Neural cell (in vitro differentiated cells): ENCODE measurements at regions not wholly inside any gene's neighbourhood (a gene's known extent, or its start where the extent isn't known, plus 50 kb on each side); places are given as distances from the start of the nearest gene placed in this dataset.

ENCODE experiments used
- H2AFZ ChIP-seq: fragments of 200-600, 300-800 bp; sonication (generic), shearing (Covaris generic); 2 replicates; pipeline ENCODE4 v1.6.0; 2014; ENCODE audit warnings: low read depth, mild to moderate bottlenecking, antibody characterized with exemption, low read length, moderate library complexity
- H3F3A ChIP-seq: fragments of 200-600 bp; shearing (Covaris generic); 2 replicates; pipeline ENCODE4 v1.6.1; 2016; ENCODE audit warnings: mild to moderate bottlenecking, moderate library complexity, mixed read lengths, antibody characterized with exemption, low read length; ENCODE audit not compliant: insufficient read depth, poor library complexity, severe bottlenecking
- H3K27ac ChIP-seq: fragments of 200-600, 300-800 bp; sonication (generic), shearing (Covaris generic); 2 replicates; pipeline ENCODE4 v1.5.1; 2014; ENCODE audit warnings: mild to moderate bottlenecking, low read length, moderate library complexity
- H3K27me3 ChIP-seq: fragments of 300-800, 200-600 bp; sonication (generic), shearing (Covaris generic); 2 replicates; pipeline ENCODE4 v1.6.0; 2014; ENCODE audit warnings: mild to moderate bottlenecking, low read depth, low read length, moderate library complexity; ENCODE audit not compliant: insufficient read depth
- H3K36me3 ChIP-seq: fragments of 300-800, 200-600 bp; sonication (generic), shearing (Covaris generic); 2 replicates; pipeline ENCODE4 v1.5.1; 2014; ENCODE audit warnings: mild to moderate bottlenecking, antibody characterized with exemption, low read length, moderate library complexity; ENCODE audit not compliant: insufficient read depth
- H3K4me2 ChIP-seq: fragments of 300-800, 200-600 bp; sonication (generic), shearing (Covaris generic); 2 replicates; pipeline ENCODE4 v1.6.0; 2014; ENCODE audit warnings: mild to moderate bottlenecking, low read length
- H3K4me3 ChIP-seq: fragments of 300-800, 200-600 bp; sonication (generic), shearing (Covaris generic); 2 replicates; pipeline ENCODE4 v1.5.1; 2014; ENCODE audit warnings: mild to moderate bottlenecking, low read length, moderate library complexity
- H3K79me2 ChIP-seq: fragments of 200-600 bp; shearing (Covaris generic); replicated peaks from 2 replicates; pipeline ENCODE4 v1.6.0; 2014; ENCODE audit warnings: mild to moderate bottlenecking, low read length, moderate library complexity; ENCODE audit not compliant: insufficient read depth
- H3K9ac ChIP-seq: fragments of 300-800, 200-600 bp; sonication (generic), shearing (Covaris generic); 2 replicates; pipeline ENCODE4 v1.6.1; 2016; ENCODE audit warnings: mild to moderate bottlenecking, low read length, mixed read lengths
- H3K9me2 ChIP-seq: fragments of 200-600 bp; shearing (Covaris generic); 2 replicates; pipeline ENCODE4 v1.6.1; 2016; ENCODE audit warnings: mild to moderate bottlenecking, low read length, mixed read lengths; ENCODE audit not compliant: insufficient read depth
- H3K9me3 ChIP-seq: fragments of 200-600, 300-800 bp; sonication (generic), shearing (Covaris generic); 2 replicates; pipeline ENCODE4 v1.6.1; 2016; ENCODE audit warnings: mild to moderate bottlenecking, mixed run types, low read length, moderate library complexity, mixed read lengths
- H4K20me1 ChIP-seq: fragments of 200-600 bp; shearing (Covaris generic); 2 replicates; pipeline ENCODE4 v1.6.1; 2016; ENCODE audit warnings: mild to moderate bottlenecking, mixed run types; ENCODE audit not compliant: insufficient read depth
- CTCF ChIP-seq: fragments of 450-650 bp; IDR thresholded peaks from 2 replicates; pipeline ENCODE4 v1.5.1; 2014; ENCODE audit warnings: antibody characterized with exemption, mild to moderate bottlenecking, moderate library complexity; ENCODE audit not compliant: poor library complexity, severe bottlenecking
- EP300 ChIP-seq: fragments of 450-650 bp; conservative IDR thresholded peaks from 2 replicates; pipeline ENCODE4 v1.6.1; 2014; ENCODE audit warnings: antibody characterized with exemption, mild to moderate bottlenecking, moderate library complexity; ENCODE audit not compliant: poor library complexity, severe bottlenecking
- EZH2 ChIP-seq: fragments of 200-600, 300-800 bp; shearing (Covaris generic), sonication (generic); IDR thresholded peaks from 2 replicates; pipeline ENCODE4 v1.6.1; 2014; ENCODE audit warnings: antibody characterized with exemption, low read length, borderline replicate concordance, mild to moderate bottlenecking; ENCODE audit not compliant: insufficient read depth, poor library complexity, severe bottlenecking
- MXI1 ChIP-seq: fragments of 450-650 bp; conservative IDR thresholded peaks from 2 replicates; pipeline ENCODE4 v1.6.1; 2014; ENCODE audit warnings: antibody characterized with exemption, mild to moderate bottlenecking; ENCODE audit not compliant: poor library complexity, severe bottlenecking
- POLR2AphosphoS5 ChIP-seq: IDR thresholded peaks from 2 replicates; pipeline ENCODE4 v1.6.1; 2012
- RAD21 ChIP-seq: fragments of 450-650 bp; conservative IDR thresholded peaks from 2 replicates; pipeline ENCODE4 v1.6.1; 2014; ENCODE audit warnings: antibody characterized with exemption, mild to moderate bottlenecking, moderate library complexity
- REST ChIP-seq: IDR thresholded peaks from 2 replicates; pipeline ENCODE4 v1.6.1; 2012; ENCODE audit warnings: borderline replicate concordance
- SMC3 ChIP-seq: fragments of 450-650 bp; conservative IDR thresholded peaks from 2 replicates; pipeline ENCODE4 v1.6.1; 2014; ENCODE audit warnings: antibody characterized with exemption, mild to moderate bottlenecking, moderate library complexity; ENCODE audit not compliant: poor library complexity
- TAF1 ChIP-seq: IDR thresholded peaks from 2 replicates; pipeline ENCODE4 v1.6.1; 2012; ENCODE audit warnings: low read depth

GRCh38 chr7:50153148-50153547, 60.1 kb upstream of the ZPBP start:
- no peak overlapping the region for H3K4me3 ChIP-seq

GRCh38 chr7:50152486-50152885, 59.4 kb upstream of the ZPBP start:
- no peak overlapping the region for H3K4me3 ChIP-seq
- H3K4me2 ChIP-seq: no peak overlapping the region
- H3K9me2 ChIP-seq: no peaks in the 10 kb centered on the region
- no peaks in the 10 kb centered on the region for H3K9me3 ChIP-seq
- H4K20me1 ChIP-seq: no peaks in the 10 kb centered on the region
- no peaks in the 10 kb centered on the region for H3K27me3 ChIP-seq
- no peaks in the 10 kb centered on the region for H3K79me2 ChIP-seq
- no peak overlapping the region for H3K9ac ChIP-seq
- no peak overlapping the region for H3K27ac ChIP-seq
- H2AFZ ChIP-seq: no peak overlapping the region
- no peaks in the 10 kb centered on the region for H3F3A ChIP-seq
- no peaks in the 10 kb centered on the region for H3K36me3 ChIP-seq
- TF ChIP-seq POLR2AphosphoS5: no peak
- no peak for TF ChIP-seq SMC3
- TF ChIP-seq TAF1: no peak
- TF ChIP-seq MXI1: no peak
- no peak for TF ChIP-seq CTCF
- TF ChIP-seq RAD21: no peak
- no peak for TF ChIP-seq EP300

More at GRCh38 chr7:50153148-50153547, 60.1 kb upstream of the ZPBP start:
- no peaks in the 10 kb centered on the region for H3K36me3 ChIP-seq
- no peak overlapping the region for H3K4me2 ChIP-seq
- TF ChIP-seq POLR2AphosphoS5 (no peak), EP300 (no peak), EZH2 (no peak), TAF1 (no peak), SMC3 (no peak), REST (no peak), MXI1 (no peak), CTCF (no peak), RAD21 (no peak)
- no peaks in the 10 kb centered on the region for H3F3A ChIP-seq
- no peak overlapping the region for H3K9ac ChIP-seq
- no peak overlapping the region for H2AFZ ChIP-seq
- no peak overlapping the region for H3K27ac ChIP-seq
- H3K79me2 ChIP-seq: no peaks in the 10 kb centered on the region
- no peaks in the 10 kb centered on the region for H3K9me2 ChIP-seq
- H3K27me3 ChIP-seq: no peaks in the 10 kb centered on the region
- no peaks in the 10 kb centered on the region for H3K9me3 ChIP-seq
- H4K20me1 ChIP-seq: no peaks in the 10 kb centered on the region
